Peyer's patch (tissue), 4 donors: ENCODE measurements at regions not wholly inside any gene's neighbourhood (a gene's known extent, or its start where the extent isn't known, plus 50 kb on each side); places are given as distances from the start of the nearest gene placed in this dataset.

ENCODE experiments used
- DNase-seq, 3 donors: peaks; one replicate each; pipeline ENCODE4 v3.0.0-alpha.2; 2017 to 2019
- H3K27ac ChIP-seq, 4 donors: fragments of 200-600 bp; sonication (generic); one replicate each; pipeline ENCODE4 v1.5.1; 2016 to 2019
- H3K27me3 ChIP-seq, 2 donors: fragments of 200-600 bp; sonication (generic); one replicate each; pipeline ENCODE4 v1.5.1; 2019
- H3K36me3 ChIP-seq, 3 donors: fragments of 200-600 bp; sonication (generic); one replicate each; pipeline ENCODE4 v1.5.1; 2016 to 2019
- H3K4me1 ChIP-seq, 4 donors: fragments of 200-600 bp; sonication (generic); one replicate each; pipeline ENCODE4 v1.5.1; 2016 to 2019
- H3K4me3 ChIP-seq, 4 donors: fragments of 200-600 bp; sonication (generic); 1 replicate in 3 of 4; 2 replicates in 1 of 4; pipeline ENCODE4 v1.5.1; 2016 to 2019; ENCODE audit warnings: mild to moderate bottlenecking in 1 of 4
- H3K9me3 ChIP-seq, 4 donors: fragments of 200-600 bp; sonication (generic); one replicate each; pipeline ENCODE4 v1.5.1; 2016 to 2019; ENCODE audit warnings: mild to moderate bottlenecking in 1 of 4
- CTCF ChIP-seq, 6 experiments: fragments of 450-650 bp in 4 of 6; fragments of 200-600 bp in 2 of 6; sonication (generic) in 1 of 6; IDR thresholded peaks; one replicate each; pipeline ENCODE4 v1.5.1; 2017 to 2019; ENCODE audit warnings: antibody characterized with exemption in 6 of 6, mild to moderate bottlenecking in 3 of 6, moderate library complexity in 1 of 6
- POLR2A ChIP-seq, 2 donors: fragments of 450-650 bp; IDR thresholded peaks; one replicate each; pipeline ENCODE4 v1.5.1; 2017; ENCODE audit warnings: antibody characterized with exemption in 2 of 2, mild to moderate bottlenecking in 2 of 2, moderate library complexity in 2 of 2

- H3K4me1 ChIP-seq, result no peaks in the 10 kb centered on the region
- H3K27ac ChIP-seq, result no peak overlapping the region
- no peak overlapping the region for H3K4me3 ChIP-seq
- TF ChIP-seq CTCF (IDR thresholded peaks at IDR 0.05) (no peak), POLR2A (IDR thresholded peaks at IDR 0.05) (no peak)
- H3K9me3 ChIP-seq, result no peaks in the 10 kb centered on the region
- no peaks in the 10 kb centered on the region for H3K27me3 ChIP-seq
- H3K36me3 ChIP-seq, result no peaks in the 10 kb centered on the region
- DNase-seq, result no peak
These were observed 1675.8 kb downstream of the HACE1 start for GRCh38 chr6:103183831-103184411.

GRCh38 chr6:103178193-103178592 is 1681.5 kb downstream of the HACE1 start:
- no peak overlapping the region for H3K27ac ChIP-seq
- H3K36me3 ChIP-seq, result no peaks in the 10 kb centered on the region
- no peaks in the 10 kb centered on the region for H3K27me3 ChIP-seq
- H3K4me3 ChIP-seq, result no peak overlapping the region
- DNase-seq, result no peak
- no peaks in the 10 kb centered on the region for H3K9me3 ChIP-seq
- no peaks in the 10 kb centered on the region for H3K4me1 ChIP-seq
- TF ChIP-seq CTCF (IDR thresholded peaks at IDR 0.05) (no peak), POLR2A (IDR thresholded peaks at IDR 0.05) (no peak)

DNA sequence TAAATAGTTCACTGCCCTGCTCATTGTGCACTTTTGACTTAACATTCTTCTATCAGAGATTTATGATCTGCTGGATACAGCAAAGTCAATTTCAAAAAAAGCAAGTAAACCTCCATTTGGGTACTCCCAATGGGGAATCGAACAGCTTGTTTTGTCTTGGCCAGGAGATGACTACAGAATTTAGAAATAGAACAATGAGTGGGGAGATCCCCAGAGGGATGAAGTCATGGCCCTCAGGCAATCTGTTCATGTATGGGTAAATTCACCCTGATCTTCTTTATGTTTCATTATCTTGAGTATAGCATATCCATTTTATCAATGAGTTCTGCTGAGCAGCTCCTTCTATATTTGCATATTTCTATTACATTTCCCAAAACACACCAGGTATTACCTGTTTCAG is 1681.9 kb downstream of the HACE1 start:
- no peak overlapping the region for H3K4me3 ChIP-seq
- H3K4me1 ChIP-seq, result no peaks in the 10 kb centered on the region
- TF ChIP-seq POLR2A (IDR thresholded peaks at IDR 0.05) (no peak), CTCF (IDR thresholded peaks at IDR 0.05) (no peak)
- H3K9me3 ChIP-seq, result no peaks in the 10 kb centered on the region
- H3K27ac ChIP-seq, result no peak overlapping the region
- no peaks in the 10 kb centered on the region for H3K27me3 ChIP-seq
- no peaks in the 10 kb centered on the region for H3K36me3 ChIP-seq
- no peak for DNase-seq

GRCh38 chr6:103175056-103175455 is 1684.7 kb downstream of the HACE1 start:
- no peak for DNase-seq
- Histone ChIP-seq H3K27ac (no peak overlapping the region), H3K36me3 (no peaks in the 10 kb centered on the region), H3K27me3 (no peaks in the 10 kb centered on the region), H3K4me1 (no peaks in the 10 kb centered on the region), H3K4me3 (no peak overlapping the region), H3K9me3 (no peaks in the 10 kb centered on the region)
- TF ChIP-seq POLR2A (IDR thresholded peaks at IDR 0.05) (no peak), CTCF (IDR thresholded peaks at IDR 0.05) (no peak)

DNA sequence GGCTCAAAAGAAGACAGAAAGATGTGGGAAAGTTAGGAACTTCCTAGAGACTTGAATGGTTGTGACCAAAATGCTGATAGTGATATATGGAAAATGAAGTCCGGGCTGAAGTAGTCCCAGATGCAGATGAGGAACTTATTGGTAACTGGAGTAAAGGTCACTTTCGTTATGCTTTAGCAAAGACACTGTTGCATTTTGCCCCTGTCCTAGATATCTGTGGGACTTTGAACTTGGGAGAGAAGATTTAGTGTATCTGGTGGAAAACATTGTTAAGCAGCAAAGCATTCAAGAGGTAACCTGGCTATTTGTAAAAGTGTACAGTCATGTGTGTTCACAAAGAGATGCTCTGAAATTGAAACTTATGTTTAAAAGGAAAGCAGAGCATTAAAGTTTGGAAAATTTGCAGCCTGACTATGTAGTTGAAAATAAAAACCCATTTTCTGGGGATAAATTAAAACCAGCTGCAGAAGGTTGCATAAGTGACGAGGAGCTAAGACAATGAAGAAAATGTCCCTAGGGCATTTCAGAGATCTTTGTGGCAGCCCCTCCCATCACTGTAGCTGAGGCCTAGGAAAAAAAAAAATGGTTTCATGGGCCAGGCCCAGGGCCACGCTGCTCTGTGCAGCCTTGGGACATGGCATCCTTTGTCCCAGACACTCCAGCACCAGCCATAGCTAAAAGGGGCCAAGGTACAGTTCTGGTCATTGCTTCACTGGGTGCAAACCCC is 1692.2 kb downstream of the HACE1 start:
- no peaks in the 10 kb centered on the region for H3K27me3 ChIP-seq
- no peak overlapping the region for H3K27ac ChIP-seq
- no peaks in the 10 kb centered on the region for H3K4me1 ChIP-seq
- H3K36me3 ChIP-seq, result no peaks in the 10 kb centered on the region
- TF ChIP-seq POLR2A (IDR thresholded peaks at IDR 0.05) (no peak), CTCF (IDR thresholded peaks at IDR 0.05) (no peak)
- H3K9me3 ChIP-seq, result no peaks in the 10 kb centered on the region
- H3K4me3 ChIP-seq, result no peak overlapping the region
- DNase-seq, result no peak
